RWPE1 (cell line): ENCODE measurements at regions not wholly inside any gene's neighbourhood (a gene's known extent, or its start where the extent isn't known, plus 50 kb on each side); places are given as distances from the start of the nearest gene placed in this dataset.

ENCODE experiments used
- CTCF ChIA-PET: fragments of 350-600 bp; sonication (Branson Sonifier 250); formaldehyde crosslinking; extraction: SDS; loops from one replicate; lab custom pipeline; 2021; lab: Yijun Ruan, JAX
- POLR2A ChIA-PET: fragments of 400-600 bp; formaldehyde crosslinking; extraction: SDS; loops from one replicate; lab custom pipeline; 2020; ENCODE audit warnings: antibody characterized with exemption; ENCODE audit not compliant: low non-redundant PET; lab: Yijun Ruan, JAX
- DNase-seq: peaks from one replicate; pipeline ENCODE4 v3.0.0; 2012; ENCODE audit warnings: low spot score
- H3K27ac ChIP-seq: fragments of 450-650 bp; 2 replicates; pipeline ENCODE4 v1.5.1; 2017
- CTCF ChIP-seq: fragments of 450-650 bp; conservative IDR thresholded peaks from 2 replicates; pipeline ENCODE4 v1.5.1; 2017; ENCODE audit warnings: low read depth, mild to moderate bottlenecking

- CTCF ChIA-PET, result interaction anchor here (1.0 kb wide), 1 partner anchor 19 kb away, joined by 3 read pairs; no protein-coding TSS in a partner anchor
- TF ChIP-seq CTCF, result no peak
These were observed 210.7 kb upstream of the EOLA2 start for GRCh38 chrX:150148749-150149672.

GRCh38 chrX:150150076-150150779, 211.9 kb upstream of the EOLA2 start:
- ChIA-PET CTCF (interaction anchor here (1.0 kb wide), 1 partner anchor 18 kb away, joined by 3 read pairs; no protein-coding TSS in a partner anchor), POLR2A (no interaction called here)
- H3K27ac ChIP-seq, result no peak overlapping the region
- TF ChIP-seq CTCF, result no peak
- DNase-seq, result no peak

More at GRCh38 chrX:150148749-150149672, 210.7 kb upstream of the EOLA2 start:
- H3K27ac ChIP-seq, result no peak overlapping the region
- DNase-seq, result no peak
- POLR2A ChIA-PET, result no interaction called here

GRCh38 chrX:150150780-150151125, 212.4 kb upstream of the MAMLD1 start:
- no peak for DNase-seq
- H3K27ac ChIP-seq, result no peak overlapping the region
- ChIA-PET CTCF (no interaction called here), POLR2A (no interaction called here)
- TF ChIP-seq CTCF, result no peak

- DNase-seq, result no peak
- ChIA-PET POLR2A (no interaction called here), CTCF (no interaction called here)
- H3K27ac ChIP-seq, result no peak overlapping the region
- no peak for TF ChIP-seq CTCF
These were observed 211.1 kb upstream of the MAMLD1 start for GRCh38 chrX:150152036-150152435.

- ChIA-PET POLR2A (no interaction called here), CTCF (no interaction called here)
- DNase-seq, result no peak
- TF ChIP-seq CTCF, result no peak
- H3K27ac ChIP-seq, result no peak overlapping the region
These were observed 210.6 kb upstream of the MAMLD1 start for GRCh38 chrX:150152546-150152945.

- POLR2A ChIA-PET, result no interaction called here
- H3K27ac ChIP-seq, result no peak overlapping the region
- TF ChIP-seq CTCF, result no peak
- CTCF ChIA-PET, result no interaction called here
- DNase-seq, result peak; percentile 26
These were observed 207.6 kb upstream of the MAMLD1 start for GRCh38 chrX:150155436-150156035.
